IPS-20b (cell line): ENCODE measurements at regions not wholly inside any gene's neighbourhood (a gene's known extent, or its start where the extent isn't known, plus 50 kb on each side); places are given as distances from the start of the nearest gene placed in this dataset.
"Not testable (repeated sequence)": the region's sequence is repeated elsewhere in the genome, so short reads cannot be mapped to it uniquely, and the experiment has no call there.

Source experiments
- H3K27ac ChIP-seq: one replicate; pipeline ENCODE4 v1.5.1; 2013; ENCODE audit warnings: low read length
- H3K27me3 ChIP-seq: 2 replicates; pipeline ENCODE4 v1.6.1; 2013; ENCODE audit warnings: mild to moderate bottlenecking, low read length, inconsistent platforms; ENCODE audit not compliant: insufficient read depth
- H3K36me3 ChIP-seq: 2 replicates; pipeline ENCODE4 v1.6.1; 2013; ENCODE audit warnings: low read depth, mild to moderate bottlenecking, inconsistent platforms, low read length, moderate library complexity; ENCODE audit not compliant: insufficient read depth
- H3K4me1 ChIP-seq: 2 replicates; pipeline ENCODE4 v1.6.1; 2013; ENCODE audit warnings: mild to moderate bottlenecking, control low read depth, inconsistent platforms, low read length, moderate library complexity; ENCODE audit not compliant: insufficient read depth
- H3K4me3 ChIP-seq: 2 replicates; pipeline ENCODE4 v1.5.1; 2013; ENCODE audit warnings: mild to moderate bottlenecking, low read length, inconsistent platforms
- H3K9ac ChIP-seq: 2 replicates; pipeline ENCODE4 v1.6.1; 2013; ENCODE audit warnings: low read depth, mild to moderate bottlenecking, inconsistent platforms, low read length, moderate library complexity
- H3K9me3 ChIP-seq: 2 replicates; pipeline ENCODE4 v1.6.1; 2013; ENCODE audit warnings: mild to moderate bottlenecking, low read depth, low read length, inconsistent platforms; ENCODE audit not compliant: insufficient read depth

DNA sequence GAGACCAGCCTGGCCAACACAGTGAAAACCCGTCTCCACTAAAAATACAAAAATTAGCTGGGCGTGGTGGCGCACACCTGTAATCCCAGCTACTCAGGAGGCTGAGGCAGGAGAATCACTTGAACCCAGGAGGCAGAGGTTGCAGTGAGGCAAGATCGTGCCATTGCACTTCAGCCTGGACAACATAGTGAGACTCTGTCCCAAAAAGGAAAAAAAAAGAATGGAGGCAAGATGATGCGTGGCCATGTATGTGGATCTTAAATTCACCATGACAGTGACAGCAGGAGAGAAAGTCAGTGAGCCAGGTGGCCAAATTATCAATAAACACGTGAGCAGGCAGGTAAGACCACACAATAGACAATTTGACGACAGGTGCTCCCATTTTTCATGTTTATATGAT is 73.0 kb upstream of the CREB3L1 start:
- peaks cover 15% of the 10 kb centered on the region; the same call in 1 of the 2 replicates for H3K4me1 ChIP-seq
- H3K9ac ChIP-seq, H3K36me3 ChIP-seq, H3K27ac ChIP-seq, H3K27me3 ChIP-seq, H3K9me3 ChIP-seq, H3K4me3 ChIP-seq: not testable (repeated sequence)

DNA sequence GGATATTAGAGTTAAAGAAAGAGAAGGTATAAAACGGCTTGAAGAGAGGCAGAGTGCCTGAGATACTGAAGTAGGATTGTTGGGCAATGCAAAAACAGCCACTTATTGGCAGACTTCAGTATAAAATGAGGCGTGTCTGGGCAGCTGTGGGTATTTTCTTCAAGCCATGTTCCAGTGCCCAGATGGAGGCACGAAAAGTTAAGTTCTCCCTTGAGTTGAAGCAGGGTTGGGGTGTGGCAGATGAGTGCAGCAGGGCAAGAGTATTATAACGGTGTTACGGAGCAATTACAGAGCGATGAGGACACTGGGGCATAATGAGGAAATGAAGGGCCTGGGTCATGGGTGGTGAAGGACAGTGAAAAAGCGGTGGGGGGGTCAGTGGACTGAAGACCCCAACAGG is 73.7 kb upstream of the CREB3L1 start:
- Histone ChIP-seq H3K4me1 (peaks cover 15% of the 10 kb centered on the region; the same call in 1 of the 2 replicates), H3K36me3 (no peaks in the 10 kb centered on the region), H3K27ac (no peak overlapping the region), H3K4me3 (no peak overlapping the region), H3K27me3 (no peaks in the 10 kb centered on the region), H3K9me3 (no peaks in the 10 kb centered on the region), H3K9ac (no peak overlapping the region)

GRCh38 chr11:46202696-46203391 is 74.6 kb upstream of the CREB3L1 start:
- H3K27me3 ChIP-seq = no peaks in the 10 kb centered on the region
- H3K27ac ChIP-seq = peak overlapping the region; percentile 49
- H3K4me1 ChIP-seq = peaks cover 15% of the 10 kb centered on the region; the same call in 1 of the 2 replicates
- peak overlapping the region; percentile 62; the same call in 1 of the 2 replicates for H3K9ac ChIP-seq
- H3K36me3 ChIP-seq = no peaks in the 10 kb centered on the region
- no peak overlapping the region for H3K4me3 ChIP-seq
- H3K9me3 ChIP-seq = no peaks in the 10 kb centered on the region

GRCh38 chr11:46202149-46202548 is 75.3 kb upstream of the CREB3L1 start:
- H3K9ac ChIP-seq = peak overlapping the region; percentile 62; the same call in 1 of the 2 replicates
- H3K36me3 ChIP-seq = no peaks in the 10 kb centered on the region
- no peak overlapping the region for H3K4me3 ChIP-seq
- peaks cover 15% of the 10 kb centered on the region; the same call in 1 of the 2 replicates for H3K4me1 ChIP-seq
- no peak overlapping the region for H3K27ac ChIP-seq
- no peaks in the 10 kb centered on the region for H3K27me3 ChIP-seq
- H3K9me3 ChIP-seq = no peaks in the 10 kb centered on the region

DNA sequence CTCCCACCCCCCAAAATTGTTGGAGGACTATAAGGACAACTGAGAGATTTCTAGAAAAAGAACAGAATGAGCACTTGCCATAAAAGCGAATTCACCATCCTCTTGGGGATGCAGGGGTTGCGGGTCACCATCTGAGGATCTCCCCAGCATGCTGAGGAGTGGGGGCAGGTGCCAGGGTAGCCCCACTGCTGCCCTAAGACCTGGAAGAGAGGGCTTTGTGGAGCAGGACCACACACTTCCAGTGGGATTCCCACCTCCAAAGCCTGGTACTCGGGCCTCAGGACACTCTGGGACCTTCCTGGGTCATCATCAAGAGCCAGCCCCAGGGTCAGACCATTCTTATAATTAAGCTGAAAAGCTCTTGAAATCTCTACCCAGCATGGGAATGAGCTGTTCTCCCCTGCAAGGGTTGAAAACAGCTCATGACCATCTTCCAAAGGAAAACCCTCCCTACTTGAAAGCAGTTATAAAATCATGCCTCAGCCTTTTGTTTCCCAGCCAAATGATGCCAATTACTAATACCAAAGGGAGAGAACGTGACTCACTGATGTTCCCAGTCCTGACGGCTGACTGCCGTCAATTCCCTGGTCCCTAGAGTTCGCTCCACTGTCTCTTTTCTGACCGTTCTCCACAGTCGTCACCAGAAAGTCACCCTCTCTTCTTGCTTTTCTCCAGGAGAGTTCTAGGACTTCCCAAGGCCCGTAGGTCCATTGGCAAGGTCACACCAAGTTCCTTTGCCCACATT is 76.8 kb upstream of the CREB3L1 start:
- no peak overlapping the region for H3K9ac ChIP-seq
- H3K27ac ChIP-seq = no peak overlapping the region
- H3K4me3 ChIP-seq = no peak overlapping the region
- no peaks in the 10 kb centered on the region for H3K36me3 ChIP-seq
- H3K9me3 ChIP-seq = no peaks in the 10 kb centered on the region
- H3K27me3 ChIP-seq = no peaks in the 10 kb centered on the region
- H3K4me1 ChIP-seq = peaks cover 15% of the 10 kb centered on the region; the same call in 1 of the 2 replicates

DNA sequence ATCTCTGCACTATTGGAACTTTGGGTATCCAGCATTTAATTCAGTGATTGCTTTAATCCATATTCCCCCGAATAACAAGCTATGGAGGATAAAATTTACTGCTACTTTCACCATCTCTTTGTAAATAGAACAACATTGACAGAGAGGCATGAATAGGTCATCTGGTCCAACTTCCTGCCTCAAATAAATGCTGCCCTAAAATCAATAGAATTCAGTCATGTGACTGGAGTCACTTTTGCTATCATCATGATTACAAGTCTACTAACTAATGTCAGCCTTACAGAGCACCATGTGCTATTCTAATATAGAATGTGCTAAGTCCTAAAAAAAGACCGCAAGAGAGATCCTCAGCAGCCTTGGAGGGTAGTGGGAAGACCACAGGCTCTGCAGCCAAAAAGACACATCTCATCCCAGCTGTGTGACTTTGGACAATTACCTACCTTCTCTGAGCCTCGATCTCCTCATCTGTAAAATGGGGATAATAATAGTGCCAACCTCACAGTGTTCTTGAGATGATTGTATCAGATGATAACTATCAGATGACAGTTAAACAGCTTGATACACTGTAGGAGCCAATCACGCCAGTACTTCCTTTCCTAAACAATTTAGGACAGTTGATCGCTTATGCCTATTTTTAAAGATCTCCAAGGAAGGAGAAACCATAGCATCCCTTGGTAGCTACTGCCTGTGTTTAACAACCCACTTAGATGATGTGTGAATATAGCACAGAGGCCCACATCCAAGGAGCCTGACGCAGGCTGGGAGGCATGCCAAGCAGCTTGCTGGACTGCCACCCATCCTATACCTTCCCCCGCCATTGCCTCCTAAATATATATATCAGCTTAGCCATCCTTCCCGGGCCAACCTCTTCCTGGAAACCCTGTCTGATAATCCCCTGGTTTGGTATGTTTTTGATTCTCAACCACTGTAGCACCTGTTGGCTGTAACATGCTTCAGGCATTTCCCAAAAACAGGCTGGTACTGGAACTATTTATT is 77.3 kb upstream of the PHF21A start:
- Histone ChIP-seq H3K36me3 (no peaks in the 10 kb centered on the region), H3K9me3 (no peaks in the 10 kb centered on the region), H3K9ac (no peak overlapping the region), H3K4me1 (peaks cover 11% of the 10 kb centered on the region; the same call in 1 of the 2 replicates), H3K4me3 (no peak overlapping the region), H3K27ac (no peak overlapping the region), H3K27me3 (no peaks in the 10 kb centered on the region)

GRCh38 chr11:46197421-46197820 is 76.2 kb upstream of the PHF21A start:
- Histone ChIP-seq H3K36me3 (no peaks in the 10 kb centered on the region), H3K4me3 (no peak overlapping the region), H3K9ac (no peak overlapping the region), H3K9me3 (no peaks in the 10 kb centered on the region), H3K27ac (no peak overlapping the region), H3K27me3 (no peaks in the 10 kb centered on the region), H3K4me1 (peaks cover 1% of the 10 kb centered on the region; the same call in 1 of the 2 replicates)

GRCh38 chr11:46188017-46188416 is 66.8 kb upstream of the PHF21A start:
- Histone ChIP-seq H3K27me3 (no peaks in the 10 kb centered on the region), H3K4me3 (no peak overlapping the region), H3K9ac (no peak overlapping the region), H3K27ac (no peak overlapping the region), H3K4me1 (no peaks in the 10 kb centered on the region), H3K36me3 (no peaks in the 10 kb centered on the region), H3K9me3 (peaks cover 6% of the 10 kb centered on the region; the same call in 1 of the 2 replicates)

GRCh38 chr11:46183819-46184218 is 62.6 kb upstream of the PHF21A start:
- Histone ChIP-seq H3K27me3 (no peaks in the 10 kb centered on the region), H3K36me3 (no peaks in the 10 kb centered on the region), H3K4me1 (no peaks in the 10 kb centered on the region), H3K9me3 (no peaks in the 10 kb centered on the region), H3K27ac (no peak overlapping the region), H3K4me3 (no peak overlapping the region), H3K9ac (no peak overlapping the region)

- no peaks in the 10 kb centered on the region for H3K4me1 ChIP-seq
- no peaks in the 10 kb centered on the region for H3K9me3 ChIP-seq
- no peaks in the 10 kb centered on the region; the same call in 1 of the 2 replicates for H3K27me3 ChIP-seq
- H3K9ac ChIP-seq = no peak overlapping the region
- no peak overlapping the region for H3K4me3 ChIP-seq
- no peaks in the 10 kb centered on the region for H3K36me3 ChIP-seq
- no peak overlapping the region for H3K27ac ChIP-seq
These were observed 60.7 kb upstream of the PHF21A start for GRCh38 chr11:46181843-46182424.

DNA sequence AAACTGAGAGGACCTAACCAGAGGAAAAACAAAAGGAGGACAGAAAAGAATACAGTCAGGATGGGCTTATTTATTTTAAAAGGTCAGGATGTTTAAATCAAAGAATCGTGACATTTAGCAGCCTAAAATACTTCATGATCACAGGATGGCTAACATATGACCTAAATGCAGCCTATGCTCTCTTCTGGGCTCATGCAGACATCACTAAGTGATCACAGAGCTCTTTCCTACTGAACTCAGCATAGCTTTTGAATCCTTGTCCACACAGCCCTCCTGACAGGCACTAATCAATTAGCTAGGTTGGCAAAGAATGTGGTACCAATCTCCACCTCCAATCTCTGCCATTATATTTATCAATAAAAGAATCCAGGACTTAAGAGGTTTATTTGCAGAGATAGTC is 60.1 kb upstream of the PHF21A start:
- H3K27ac ChIP-seq = no peak overlapping the region
- no peak overlapping the region for H3K9ac ChIP-seq
- no peaks in the 10 kb centered on the region for H3K36me3 ChIP-seq
- H3K4me1 ChIP-seq = no peaks in the 10 kb centered on the region
- H3K9me3 ChIP-seq = no peaks in the 10 kb centered on the region
- H3K4me3 ChIP-seq = no peak overlapping the region
- no peaks in the 10 kb centered on the region; the same call in 1 of the 2 replicates for H3K27me3 ChIP-seq
